ENCODE measurements at regions not wholly inside any gene's neighbourhood (a gene's known extent, or its start where the extent isn't known, plus 50 kb on each side); places are given as distances from the start of the nearest gene placed in this dataset.

DNA sequence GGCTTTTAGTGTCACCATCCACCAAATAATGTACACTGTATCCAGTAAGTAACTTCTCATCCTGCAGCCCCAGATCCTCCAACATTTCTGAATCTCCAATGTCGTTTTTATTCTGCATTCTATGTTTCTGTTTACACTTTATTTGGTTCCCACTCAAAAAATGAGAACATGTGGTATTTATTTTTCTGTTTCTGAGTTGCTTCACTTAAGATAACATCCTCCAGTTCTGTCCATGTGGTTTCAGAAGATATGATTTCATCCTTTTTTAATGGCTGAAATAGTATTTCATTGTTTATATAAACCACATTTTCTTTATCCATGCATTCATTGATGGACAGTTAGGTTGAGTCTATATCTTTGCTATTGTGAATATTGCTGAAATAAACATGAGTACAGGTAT lies 677.3 kb upstream of the FTMT start:
- TF ChIP-seq, protein P1, sequence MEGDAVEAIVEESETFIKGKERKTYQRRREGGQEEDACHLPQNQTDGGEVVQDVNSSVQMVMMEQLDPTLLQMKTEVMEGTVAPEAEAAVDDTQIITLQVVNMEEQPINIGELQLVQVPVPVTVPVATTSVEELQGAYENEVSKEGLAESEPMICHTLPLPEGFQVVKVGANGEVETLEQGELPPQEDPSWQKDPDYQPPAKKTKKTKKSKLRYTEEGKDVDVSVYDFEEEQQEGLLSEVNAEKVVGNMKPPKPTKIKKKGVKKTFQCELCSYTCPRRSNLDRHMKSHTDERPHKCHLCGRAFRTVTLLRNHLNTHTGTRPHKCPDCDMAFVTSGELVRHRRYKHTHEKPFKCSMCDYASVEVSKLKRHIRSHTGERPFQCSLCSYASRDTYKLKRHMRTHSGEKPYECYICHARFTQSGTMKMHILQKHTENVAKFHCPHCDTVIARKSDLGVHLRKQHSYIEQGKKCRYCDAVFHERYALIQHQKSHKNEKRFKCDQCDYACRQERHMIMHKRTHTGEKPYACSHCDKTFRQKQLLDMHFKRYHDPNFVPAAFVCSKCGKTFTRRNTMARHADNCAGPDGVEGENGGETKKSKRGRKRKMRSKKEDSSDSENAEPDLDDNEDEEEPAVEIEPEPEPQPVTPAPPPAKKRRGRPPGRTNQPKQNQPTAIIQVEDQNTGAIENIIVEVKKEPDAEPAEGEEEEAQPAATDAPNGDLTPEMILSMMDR (IDR thresholded peaks at IDR 0.05 in 2 of 3, conservative IDR thresholded peaks at IDR 0.05 in 1 of 3; ENCODE audit: borderline replicate concordance in 1 of 3, insufficient read depth in 1 of 3, low read depth in 2 of 3, low read length in 2 of 3), result no peak
- TF ChIP-seq POLR2A (IDR thresholded peaks at IDR 0.05; ENCODE audit: borderline replicate concordance, extremely low read depth, insufficient read depth, insufficient read length) (no peak), YY1 (IDR thresholded peaks at IDR 0.05; ENCODE audit: extremely low read depth, insufficient replicate concordance, low read depth, low read length) (no peak)

Data from HCT116 (cell line).